IPS-18a (cell line): ENCODE measurements at regions not wholly inside any gene's neighbourhood (a gene's known extent, or its start where the extent isn't known, plus 50 kb on each side); places are given as distances from the start of the nearest gene placed in this dataset.

Experiments
- H3K27ac ChIP-seq: one replicate; pipeline ENCODE4 v1.5.1; 2013; ENCODE audit warnings: low read length
- H3K27me3 ChIP-seq: one replicate; pipeline ENCODE4 v1.6.1; 2013; ENCODE audit warnings: mild to moderate bottlenecking, low read length; ENCODE audit not compliant: control insufficient read depth, insufficient read depth
- H3K36me3 ChIP-seq: one replicate; pipeline ENCODE4 v1.6.1; 2013; ENCODE audit warnings: low read depth, low read length; ENCODE audit not compliant: control insufficient read depth
- H3K4me1 ChIP-seq: one replicate; pipeline ENCODE4 v1.6.1; 2013; ENCODE audit warnings: low read depth, low read length; ENCODE audit not compliant: control insufficient read depth
- H3K4me3 ChIP-seq: one replicate; pipeline ENCODE4 v1.5.1; 2013; ENCODE audit warnings: low read length
- H3K9ac ChIP-seq: one replicate; pipeline ENCODE4 v1.6.1; 2013; ENCODE audit warnings: mild to moderate bottlenecking, low read length, moderate library complexity
- H3K9me3 ChIP-seq: one replicate; pipeline ENCODE4 v1.6.1; 2013; ENCODE audit warnings: low read depth, low read length; ENCODE audit not compliant: control insufficient read depth

DNA sequence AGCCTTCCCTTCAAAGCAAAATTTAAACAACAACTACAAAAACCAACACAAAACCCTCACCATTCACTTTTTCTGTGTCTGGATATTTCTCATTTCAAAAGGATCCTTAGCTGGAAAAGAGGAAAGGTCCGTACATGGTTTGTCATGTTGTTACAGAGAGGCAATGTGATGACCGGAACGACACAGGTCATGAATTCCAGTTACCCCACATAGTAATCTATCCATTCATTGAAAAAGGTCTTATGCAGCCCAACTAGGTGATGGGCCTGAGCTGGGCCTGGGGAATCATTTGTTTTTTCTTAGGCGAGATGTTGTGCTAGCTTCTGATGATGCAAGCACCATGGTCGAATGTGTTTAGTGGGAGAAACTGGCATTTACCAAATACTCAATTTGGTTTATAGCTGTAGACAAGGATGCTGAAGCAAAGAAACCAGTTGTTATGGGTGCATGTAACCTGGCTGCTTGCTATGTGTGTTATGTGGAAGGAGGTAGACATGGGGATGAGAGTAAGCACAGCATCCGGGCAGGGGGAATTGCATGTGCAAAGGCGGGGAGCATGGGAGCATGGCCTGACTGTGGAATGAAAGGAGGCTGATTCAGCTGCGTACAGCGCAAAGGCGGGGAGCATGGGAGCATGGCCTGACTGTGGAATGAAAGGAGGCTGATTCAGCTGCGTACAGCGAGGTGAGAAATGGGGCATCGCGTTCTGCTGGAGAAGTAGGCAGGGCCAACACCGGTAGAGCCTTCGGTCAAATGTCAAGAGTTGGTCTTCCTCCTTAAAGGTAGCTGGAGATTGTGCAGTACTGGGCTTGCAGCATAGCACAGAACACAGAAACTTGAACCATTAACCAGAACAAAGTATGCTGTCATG lies 269.7 kb upstream of the MAF start:
- H3K4me1 ChIP-seq = no peaks in the 10 kb centered on the region
- no peak overlapping the region for H3K4me3 ChIP-seq
- H3K9me3 ChIP-seq = no peaks in the 10 kb centered on the region
- H3K36me3 ChIP-seq = no peaks in the 10 kb centered on the region
- no peaks in the 10 kb centered on the region for H3K27me3 ChIP-seq
- no peak overlapping the region for H3K27ac ChIP-seq
- no peak overlapping the region for H3K9ac ChIP-seq

DNA sequence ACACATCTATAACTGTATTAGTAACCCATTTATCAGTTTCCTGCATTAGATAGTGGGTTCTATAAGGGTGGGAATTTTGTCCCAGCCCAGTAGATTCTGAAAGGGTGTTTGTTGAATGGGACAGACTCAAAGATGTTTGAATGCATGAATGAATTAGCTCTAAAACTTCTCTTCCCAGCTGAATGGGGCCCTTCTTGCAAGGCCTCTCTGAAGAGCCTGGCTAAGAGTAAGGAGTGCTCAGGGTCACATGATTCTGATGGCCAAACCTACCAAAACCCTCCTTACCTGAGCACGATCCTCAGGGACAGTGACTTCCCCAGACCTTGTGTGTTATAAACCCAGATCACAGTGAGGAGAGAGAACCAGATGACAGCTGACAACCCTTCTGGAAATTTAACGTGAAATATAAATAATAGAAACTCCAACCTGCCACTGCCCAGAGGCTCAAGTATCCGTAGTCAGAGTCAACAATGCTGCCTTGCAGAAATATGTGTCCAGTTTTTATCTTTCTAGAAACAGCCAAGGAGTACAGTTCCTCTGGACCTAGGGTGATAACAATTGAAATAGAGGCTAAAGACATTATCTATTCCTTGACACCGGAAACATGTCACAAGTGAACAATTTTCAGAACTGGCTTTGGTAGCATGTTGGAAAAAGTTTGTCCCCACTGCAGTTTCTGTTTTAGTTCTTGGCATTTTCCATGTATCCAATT lies 268.9 kb upstream of the MAF start:
- Histone ChIP-seq H3K36me3 (no peaks in the 10 kb centered on the region), H3K27ac (no peak overlapping the region), H3K9ac (no peak overlapping the region), H3K9me3 (no peaks in the 10 kb centered on the region), H3K27me3 (no peaks in the 10 kb centered on the region), H3K4me3 (no peak overlapping the region), H3K4me1 (no peaks in the 10 kb centered on the region)

DNA sequence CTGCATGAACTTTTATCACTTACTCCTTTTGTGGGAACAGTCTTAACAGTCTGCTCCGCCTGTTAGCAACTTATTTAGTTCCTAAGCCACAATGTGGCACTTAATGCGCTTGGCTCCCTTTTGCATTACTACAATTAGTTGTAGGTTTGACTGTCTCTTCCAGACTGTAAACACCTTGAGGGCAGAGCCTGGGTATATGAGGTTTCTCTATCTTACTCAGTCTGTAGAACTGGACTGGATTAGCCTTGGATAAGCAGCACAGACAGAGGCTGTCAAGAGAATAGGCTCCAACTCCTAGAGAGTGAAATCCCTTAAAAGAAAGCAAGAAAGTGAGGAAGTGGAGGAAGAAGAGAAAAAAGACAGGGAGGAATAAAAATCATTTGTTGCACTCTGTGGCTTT lies 268.3 kb upstream of the MAF start:
- no peak overlapping the region for H3K27ac ChIP-seq
- H3K27me3 ChIP-seq = no peaks in the 10 kb centered on the region

DNA sequence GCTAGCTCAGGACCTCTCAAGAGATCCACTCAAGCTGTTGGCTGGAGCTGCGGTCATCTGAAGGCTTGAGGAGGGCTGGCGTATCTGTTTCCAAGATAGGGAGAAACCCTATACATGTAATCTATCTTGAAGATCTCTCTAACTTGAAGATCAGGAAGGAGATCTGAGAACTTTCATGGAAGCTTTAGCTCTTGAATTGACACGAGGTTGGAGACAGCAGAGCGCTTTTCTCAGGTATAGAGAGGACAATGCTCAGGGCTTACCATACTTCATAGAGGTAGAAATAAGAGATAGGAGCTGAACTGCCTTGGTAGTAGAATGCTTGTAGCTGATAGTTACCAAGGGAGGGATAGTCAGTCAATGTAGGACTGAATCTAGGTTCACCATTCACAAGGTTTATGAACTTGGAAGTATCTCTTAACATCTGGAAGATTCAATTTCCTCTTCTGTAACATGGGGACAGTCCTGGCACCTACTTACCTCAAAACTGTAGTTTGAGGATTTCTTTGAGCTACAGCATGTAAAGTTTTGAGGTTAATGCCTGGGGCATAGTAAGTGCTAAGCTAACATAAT lies 267.0 kb upstream of the MAF start:
- no peak overlapping the region for H3K4me3 ChIP-seq
- no peaks in the 10 kb centered on the region for H3K4me1 ChIP-seq
- no peak overlapping the region for H3K9ac ChIP-seq
- H3K36me3 ChIP-seq = no peaks in the 10 kb centered on the region
- H3K27me3 ChIP-seq = no peaks in the 10 kb centered on the region
- no peak overlapping the region for H3K27ac ChIP-seq
- no peaks in the 10 kb centered on the region for H3K9me3 ChIP-seq

More for the DNA sequence above, 268.3 kb upstream of the MAF start:
- H3K9me3 ChIP-seq = no peaks in the 10 kb centered on the region
- H3K9ac ChIP-seq = no peak overlapping the region
- no peak overlapping the region for H3K4me3 ChIP-seq
- H3K4me1 ChIP-seq = no peaks in the 10 kb centered on the region
- no peaks in the 10 kb centered on the region for H3K36me3 ChIP-seq

DNA sequence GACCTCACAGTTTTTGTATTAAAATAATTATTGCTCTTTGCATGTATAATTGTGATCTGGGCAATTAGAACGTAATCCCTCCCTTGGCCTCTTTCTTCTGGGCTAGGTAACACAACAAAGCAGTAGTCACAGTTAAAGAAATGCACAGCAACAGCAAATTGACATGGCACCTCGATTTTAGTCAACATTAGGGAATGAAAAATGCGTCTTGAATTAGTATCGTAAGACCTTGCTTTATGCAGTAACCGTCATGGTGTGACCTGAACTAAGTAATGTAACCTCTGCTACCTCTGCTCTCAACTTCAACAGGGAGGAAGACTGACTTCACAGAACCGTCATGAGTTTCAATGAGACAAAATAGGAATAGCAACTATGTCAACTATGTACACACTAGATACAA lies 265.4 kb upstream of the MAF start:
- Histone ChIP-seq H3K4me3 (no peak overlapping the region), H3K27ac (no peak overlapping the region), H3K27me3 (no peaks in the 10 kb centered on the region), H3K9ac (no peak overlapping the region), H3K36me3 (no peaks in the 10 kb centered on the region), H3K9me3 (no peaks in the 10 kb centered on the region), H3K4me1 (no peaks in the 10 kb centered on the region)

DNA sequence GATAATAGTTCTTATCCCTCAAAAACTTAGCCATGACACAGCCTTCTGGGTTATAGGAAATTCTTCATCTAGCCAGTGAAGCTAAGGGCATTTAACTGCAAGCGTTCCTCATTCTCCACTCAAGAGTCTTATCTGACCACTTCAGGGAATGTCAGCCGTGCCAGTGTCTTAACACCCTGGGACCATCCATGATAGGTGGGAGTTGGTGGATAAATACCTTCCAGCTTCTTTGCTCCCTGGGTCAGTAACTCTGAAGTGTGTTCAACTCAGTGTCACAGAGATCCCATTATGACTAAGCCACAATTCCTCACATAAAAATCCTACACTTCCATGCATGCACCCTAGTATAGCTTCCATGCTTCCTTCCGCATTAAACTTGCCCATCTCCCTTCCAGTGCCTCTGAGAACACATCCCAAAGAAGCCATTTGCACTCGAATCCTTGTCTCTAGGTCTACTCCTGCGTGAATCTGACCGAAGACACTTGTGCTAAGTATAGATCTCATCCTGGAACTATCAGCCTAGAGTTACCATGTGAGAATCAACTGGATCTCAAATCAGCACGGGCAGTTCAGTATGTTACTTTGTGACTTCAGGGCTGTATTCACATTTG lies 264.3 kb upstream of the MAF start:
- Histone ChIP-seq H3K9me3 (no peaks in the 10 kb centered on the region), H3K36me3 (no peaks in the 10 kb centered on the region), H3K27ac (no peak overlapping the region), H3K27me3 (no peaks in the 10 kb centered on the region), H3K9ac (no peak overlapping the region), H3K4me1 (no peaks in the 10 kb centered on the region), H3K4me3 (no peak overlapping the region)

DNA sequence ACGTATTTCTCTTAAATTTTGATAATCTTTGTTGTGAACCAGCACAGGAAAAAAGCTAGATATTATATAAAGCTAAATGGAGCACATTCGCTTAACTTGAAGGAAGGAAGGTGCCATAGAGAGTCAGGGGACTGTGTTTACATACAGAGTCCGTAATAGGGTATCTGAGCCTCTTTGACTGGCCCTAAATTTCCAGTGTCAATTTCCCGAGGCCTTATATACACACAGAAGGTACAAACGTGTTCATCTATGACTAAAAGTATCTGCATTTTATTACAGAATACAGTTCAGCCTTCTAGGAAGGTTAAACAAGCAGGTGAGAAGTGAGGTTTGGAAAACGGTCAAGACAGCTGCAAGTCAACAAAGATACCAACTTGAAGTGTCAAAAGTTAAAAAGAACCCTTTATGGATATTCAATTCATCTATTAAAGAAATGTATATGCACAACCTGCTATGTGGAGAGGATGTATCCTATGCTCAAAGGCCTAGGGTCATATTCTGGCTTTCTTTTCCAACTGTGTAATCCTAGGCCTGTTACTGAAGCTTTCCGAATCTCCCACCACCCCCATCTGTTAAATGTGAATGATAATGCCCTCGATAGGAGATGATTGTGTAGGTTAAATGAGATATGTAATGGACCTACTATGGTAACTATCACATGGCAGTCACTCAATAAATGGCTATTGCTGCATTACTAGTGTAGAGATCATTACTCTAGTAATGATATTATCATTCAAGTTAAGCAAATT lies 263.7 kb upstream of the MAF start:
- no peaks in the 10 kb centered on the region for H3K27me3 ChIP-seq
- H3K4me1 ChIP-seq = no peaks in the 10 kb centered on the region
- no peak overlapping the region for H3K9ac ChIP-seq
- no peaks in the 10 kb centered on the region for H3K9me3 ChIP-seq
- no peak overlapping the region for H3K27ac ChIP-seq
- H3K36me3 ChIP-seq = no peaks in the 10 kb centered on the region
- H3K4me3 ChIP-seq = no peak overlapping the region

DNA sequence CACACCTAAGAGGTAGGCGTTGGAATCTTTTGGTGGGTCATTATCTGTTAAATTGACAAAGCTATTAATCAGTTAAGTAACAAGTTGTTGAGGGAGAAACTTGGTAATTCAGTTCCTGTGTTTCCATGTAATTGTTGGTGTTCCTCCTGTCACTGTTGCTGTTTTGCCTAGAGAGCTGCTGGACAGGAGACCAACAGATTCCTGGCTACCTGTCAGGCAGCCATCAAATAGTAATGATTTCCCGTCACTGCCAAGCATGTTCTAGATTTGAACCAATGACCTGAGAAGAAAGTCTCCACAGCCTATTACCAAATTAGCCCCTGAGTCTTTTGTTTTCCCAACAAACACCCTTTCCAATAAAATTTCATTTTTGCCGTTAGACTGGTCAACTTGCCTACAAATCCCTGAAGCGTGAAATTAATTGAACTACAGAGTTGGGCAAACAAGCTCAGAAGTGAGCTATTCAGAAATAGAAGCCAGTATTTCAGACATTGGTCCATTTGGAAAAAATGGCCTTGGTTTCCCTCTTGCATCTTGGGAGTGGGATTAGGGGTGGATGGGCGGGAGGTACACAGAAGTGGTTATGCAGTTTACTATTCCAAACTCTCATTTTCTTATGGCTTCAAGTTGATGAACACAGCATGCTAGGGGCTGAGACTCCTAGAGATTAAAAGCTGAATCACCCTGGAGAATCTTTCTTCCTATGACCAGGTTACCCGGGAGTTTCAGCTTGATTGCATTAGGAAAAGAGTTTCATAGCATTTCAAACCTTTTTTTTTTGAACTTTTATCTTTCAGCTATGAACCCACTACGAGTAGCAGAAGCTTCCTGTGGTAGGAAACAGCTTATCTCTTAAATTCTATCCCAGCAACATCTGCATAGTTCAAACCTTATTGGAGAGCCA lies 262.8 kb upstream of the MAF start:
- no peak overlapping the region for H3K27ac ChIP-seq
- no peak overlapping the region for H3K4me3 ChIP-seq
- H3K36me3 ChIP-seq = no peaks in the 10 kb centered on the region
- H3K9ac ChIP-seq = no peak overlapping the region
- no peaks in the 10 kb centered on the region for H3K4me1 ChIP-seq
- no peaks in the 10 kb centered on the region for H3K27me3 ChIP-seq
- H3K9me3 ChIP-seq = no peaks in the 10 kb centered on the region

DNA sequence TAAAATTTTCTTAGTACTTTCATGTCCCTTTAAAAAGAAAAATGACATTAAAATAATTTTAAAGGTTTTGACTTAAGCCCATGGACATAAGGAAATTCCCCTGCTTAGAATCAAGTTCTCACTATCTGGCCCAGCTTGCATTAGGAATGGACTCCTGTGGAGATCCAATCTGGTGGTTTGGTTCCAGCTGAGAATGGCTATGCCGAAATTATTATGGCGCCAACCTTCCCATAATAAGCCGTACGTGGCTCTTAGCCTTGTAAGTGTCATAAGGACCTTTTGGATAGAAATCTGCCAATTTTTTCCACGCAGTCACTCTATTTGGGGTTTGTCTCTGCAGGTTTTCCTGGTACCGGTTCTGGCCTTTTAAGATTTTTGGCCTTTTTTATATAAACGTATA lies 262.1 kb upstream of the MAF start:
- Histone ChIP-seq H3K27me3 (no peaks in the 10 kb centered on the region), H3K9ac (no peak overlapping the region), H3K9me3 (no peaks in the 10 kb centered on the region), H3K4me1 (no peaks in the 10 kb centered on the region), H3K4me3 (no peak overlapping the region), H3K27ac (no peak overlapping the region), H3K36me3 (no peaks in the 10 kb centered on the region)

DNA sequence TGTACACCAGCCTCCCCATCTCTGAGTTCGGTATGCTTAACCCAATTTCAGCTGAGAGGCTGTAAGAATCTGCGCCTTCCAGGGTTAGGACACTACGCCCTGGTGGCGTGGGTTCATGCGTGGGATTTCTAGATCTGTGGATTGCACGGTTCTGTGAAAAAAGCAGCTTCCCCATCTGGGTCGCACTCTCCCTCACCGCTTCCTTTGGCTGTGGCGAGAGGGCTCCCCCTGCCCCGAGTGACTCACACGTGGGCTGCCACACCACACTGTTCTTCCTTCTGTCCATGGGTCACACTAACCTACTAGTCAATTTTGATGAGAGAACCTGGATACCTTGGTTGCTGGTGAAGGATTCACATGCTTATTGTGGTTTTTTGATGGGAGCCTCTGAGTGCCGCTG lies 256.0 kb upstream of the MAF start:
- no peak overlapping the region for H3K27ac ChIP-seq
- no peaks in the 10 kb centered on the region for H3K27me3 ChIP-seq
- H3K4me1 ChIP-seq = no peaks in the 10 kb centered on the region
- no peak overlapping the region for H3K4me3 ChIP-seq
- H3K9me3 ChIP-seq = peaks cover 5% of the 10 kb centered on the region
- H3K36me3 ChIP-seq = no peaks in the 10 kb centered on the region
- H3K9ac ChIP-seq = no peak overlapping the region
